Cardiac muscle cell (in vitro differentiated cells and primary cell): ENCODE measurements at regions not wholly inside any gene's neighbourhood (a gene's known extent, or its start where the extent isn't known, plus 50 kb on each side); places are given as distances from the start of the nearest gene placed in this dataset.

ENCODE experiments used
- DNase-seq, 2 donors: peaks; one replicate each; pipeline versions ENCODE4 v3.0.0 to v3.0.0-alpha.2; 2010 to 2017; ENCODE audit warnings: low read depth in 1 of 2, low spot score in 1 of 2
- H3K27ac ChIP-seq: fragments of 200-600 bp; sonication (generic); 2 replicates; pipeline ENCODE4 v1.5.1; 2016
- H3K27me3 ChIP-seq: fragments of 200-600 bp; sonication (generic); 2 replicates; pipeline ENCODE4 v1.6.0; 2016; ENCODE audit warnings: control low read depth
- H3K36me3 ChIP-seq: fragments of 200-600 bp; sonication (generic); 2 replicates; pipeline ENCODE4 v1.5.1; 2016; ENCODE audit warnings: control low read depth
- H3K4me1 ChIP-seq: fragments of 200-600 bp; sonication (generic); 2 replicates; pipeline ENCODE4 v1.8.1; 2017; ENCODE audit warnings: low read depth, mild to moderate bottlenecking, mixed run types
- H3K4me3 ChIP-seq: fragments of 200-600 bp; sonication (generic); 2 replicates; pipeline ENCODE4 v1.5.1; 2016; ENCODE audit warnings: mild to moderate bottlenecking
- H3K9me3 ChIP-seq: fragments of 200-600 bp; sonication (generic); 2 replicates; pipeline ENCODE4 v1.5.1; 2017; ENCODE audit warnings: low read depth, mild to moderate bottlenecking, control low read depth
- TF ChIP-seq, protein P1 (sequence below): IDR thresholded peaks from 2 replicates; pipeline ENCODE4 v1.5.1; 2012; ENCODE audit warnings: low read depth, mild to moderate bottlenecking, low read length

DNA sequence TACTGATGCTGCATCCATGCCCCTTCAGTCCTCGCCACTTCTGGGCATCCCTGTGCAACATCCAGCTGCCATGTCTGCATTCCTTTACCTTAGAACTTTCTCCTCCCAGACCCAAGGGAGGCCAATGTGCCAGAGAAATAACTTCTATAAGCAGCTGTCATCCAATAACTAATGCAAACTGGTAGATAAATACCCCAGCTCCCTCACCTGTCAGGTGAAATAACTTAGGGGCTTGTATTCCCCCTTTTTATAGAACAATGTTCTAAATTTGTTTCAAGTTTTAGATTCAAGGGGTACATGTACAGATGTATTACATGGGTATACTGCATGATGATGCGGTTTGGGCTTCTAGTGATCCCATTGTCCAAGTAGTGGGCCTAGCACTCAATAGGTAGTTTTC lies 880.1 kb downstream of the UQCRFS1 start:
- Histone ChIP-seq H3K9me3 (no peaks in the 10 kb centered on the region), H3K4me1 (no peaks in the 10 kb centered on the region), H3K27ac (no peak overlapping the region), H3K4me3 (no peak overlapping the region), H3K27me3 (peaks cover 4% of the 10 kb centered on the region), H3K36me3 (no peaks in the 10 kb centered on the region)
- no peak for DNase-seq
- TF ChIP-seq, protein P1, sequence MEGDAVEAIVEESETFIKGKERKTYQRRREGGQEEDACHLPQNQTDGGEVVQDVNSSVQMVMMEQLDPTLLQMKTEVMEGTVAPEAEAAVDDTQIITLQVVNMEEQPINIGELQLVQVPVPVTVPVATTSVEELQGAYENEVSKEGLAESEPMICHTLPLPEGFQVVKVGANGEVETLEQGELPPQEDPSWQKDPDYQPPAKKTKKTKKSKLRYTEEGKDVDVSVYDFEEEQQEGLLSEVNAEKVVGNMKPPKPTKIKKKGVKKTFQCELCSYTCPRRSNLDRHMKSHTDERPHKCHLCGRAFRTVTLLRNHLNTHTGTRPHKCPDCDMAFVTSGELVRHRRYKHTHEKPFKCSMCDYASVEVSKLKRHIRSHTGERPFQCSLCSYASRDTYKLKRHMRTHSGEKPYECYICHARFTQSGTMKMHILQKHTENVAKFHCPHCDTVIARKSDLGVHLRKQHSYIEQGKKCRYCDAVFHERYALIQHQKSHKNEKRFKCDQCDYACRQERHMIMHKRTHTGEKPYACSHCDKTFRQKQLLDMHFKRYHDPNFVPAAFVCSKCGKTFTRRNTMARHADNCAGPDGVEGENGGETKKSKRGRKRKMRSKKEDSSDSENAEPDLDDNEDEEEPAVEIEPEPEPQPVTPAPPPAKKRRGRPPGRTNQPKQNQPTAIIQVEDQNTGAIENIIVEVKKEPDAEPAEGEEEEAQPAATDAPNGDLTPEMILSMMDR: no peak

DNA sequence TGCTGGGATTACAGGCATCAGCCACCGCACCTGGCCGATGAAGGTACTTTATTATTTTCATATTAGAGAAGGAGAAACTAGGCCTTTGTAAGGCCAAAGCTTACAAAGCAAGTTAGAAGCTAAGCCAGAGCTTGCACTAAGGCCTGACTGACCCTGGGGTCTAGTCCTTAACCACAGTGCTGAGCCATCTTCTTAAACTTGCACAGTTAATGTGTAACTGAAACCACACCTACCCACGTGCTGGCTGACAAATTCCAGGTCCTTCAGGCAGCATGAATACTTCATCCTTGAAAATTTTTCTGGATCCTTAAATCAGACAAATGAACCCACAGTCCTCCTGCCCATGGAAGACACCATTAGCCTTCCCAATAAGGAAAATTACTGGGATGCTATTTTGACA lies 880.6 kb downstream of the UQCRFS1 start:
- Histone ChIP-seq H3K27me3 (peaks cover 4% of the 10 kb centered on the region), H3K9me3 (no peaks in the 10 kb centered on the region), H3K27ac (no peak overlapping the region), H3K4me3 (no peak overlapping the region), H3K4me1 (no peaks in the 10 kb centered on the region), H3K36me3 (no peaks in the 10 kb centered on the region)
- TF ChIP-seq, protein P1: no peak
- DNase-seq: no peak

GRCh38 chr19:28331596-28331995 lies 881.4 kb downstream of the UQCRFS1 start:
- Histone ChIP-seq H3K36me3 (no peaks in the 10 kb centered on the region), H3K9me3 (no peaks in the 10 kb centered on the region), H3K27me3 (peaks cover 4% of the 10 kb centered on the region), H3K4me3 (no peak overlapping the region), H3K4me1 (no peaks in the 10 kb centered on the region), H3K27ac (no peak overlapping the region)
- TF ChIP-seq, protein P1: no peak
- no peak for DNase-seq

- H3K27ac ChIP-seq: no peak overlapping the region
- no peaks in the 10 kb centered on the region for H3K9me3 ChIP-seq
- peaks cover 4% of the 10 kb centered on the region for H3K27me3 ChIP-seq
- no peak overlapping the region for H3K4me3 ChIP-seq
- H3K36me3 ChIP-seq: no peaks in the 10 kb centered on the region
- peak in 1 of 2 donors; percentile 28 for DNase-seq
- TF ChIP-seq, protein P1: no peak
- H3K4me1 ChIP-seq: no peaks in the 10 kb centered on the region
These were observed 882.1 kb downstream of the UQCRFS1 start for GRCh38 chr19:28330831-28331230.

GRCh38 chr19:28329429-28329828 lies 883.5 kb downstream of the UQCRFS1 start:
- Histone ChIP-seq H3K9me3 (no peaks in the 10 kb centered on the region), H3K27me3 (peaks cover 4% of the 10 kb centered on the region), H3K4me3 (no peak overlapping the region), H3K4me1 (no peaks in the 10 kb centered on the region), H3K27ac (no peak overlapping the region), H3K36me3 (no peaks in the 10 kb centered on the region)
- DNase-seq: no peak
- TF ChIP-seq, protein P1: no peak

- no peaks in the 10 kb centered on the region for H3K27me3 ChIP-seq
These were observed 885.0 kb downstream of the UQCRFS1 start for GRCh38 chr19:28327905-28328304.

More at GRCh38 chr19:28327905-28328304, 885.0 kb downstream of the UQCRFS1 start:
- Histone ChIP-seq H3K27ac (no peak overlapping the region), H3K4me3 (no peak overlapping the region), H3K9me3 (no peaks in the 10 kb centered on the region), H3K36me3 (no peaks in the 10 kb centered on the region), H3K4me1 (no peaks in the 10 kb centered on the region)
- TF ChIP-seq, protein P1: no peak
- no peak for DNase-seq
